ENCODE measurements at regions not wholly inside any gene's neighbourhood (a gene's known extent, or its start where the extent isn't known, plus 50 kb on each side); places are given as distances from the start of the nearest gene placed in this dataset.

GRCh38 chr6:37557645-37558114 is 58.0 kb upstream of the CCDC167 start:
- Histone ChIP-seq H4K20me1 (ENCODE audit: insufficient read depth, low read length) (no peaks in the 10 kb centered on the region), H3K27ac (ENCODE audit: low read depth, low read length, poor library complexity, severe bottlenecking) (no peak overlapping the region), H2AFZ (ENCODE audit: low read length) (no peak overlapping the region), H3K79me2 (ENCODE audit: insufficient read depth, low read length) (no peaks in the 10 kb centered on the region), H3K36me3 (ENCODE audit: insufficient read depth, low read length) (no peaks in the 10 kb centered on the region), H3K27me3 (ENCODE audit: insufficient read depth, low read length) (peaks cover 6% of the 10 kb centered on the region), H3K4me2 (ENCODE audit: low read length) (no peak overlapping the region), H3K9ac (ENCODE audit: low read length) (no peak overlapping the region), H3F3A (ENCODE audit: insufficient read depth, low read length) (no peaks in the 10 kb centered on the region), H3K4me3 (ENCODE audit: low read depth, low read length, poor library complexity, severe bottlenecking) (no peak overlapping the region), H3K9me2 (ENCODE audit: low read depth, low read length) (no peaks in the 10 kb centered on the region), H3K9me3 (ENCODE audit: low read length) (no peaks in the 10 kb centered on the region), H3K4me1 (ENCODE audit: insufficient read depth, low read length, severe bottlenecking) (no peaks in the 10 kb centered on the region)
- TF ChIP-seq EZH2 (IDR thresholded peaks at IDR 0.05; ENCODE audit: borderline replicate concordance, low read length) (no peak), CTCF (IDR thresholded peaks at IDR 0.05; ENCODE audit: low read length) (no peak)

DNA sequence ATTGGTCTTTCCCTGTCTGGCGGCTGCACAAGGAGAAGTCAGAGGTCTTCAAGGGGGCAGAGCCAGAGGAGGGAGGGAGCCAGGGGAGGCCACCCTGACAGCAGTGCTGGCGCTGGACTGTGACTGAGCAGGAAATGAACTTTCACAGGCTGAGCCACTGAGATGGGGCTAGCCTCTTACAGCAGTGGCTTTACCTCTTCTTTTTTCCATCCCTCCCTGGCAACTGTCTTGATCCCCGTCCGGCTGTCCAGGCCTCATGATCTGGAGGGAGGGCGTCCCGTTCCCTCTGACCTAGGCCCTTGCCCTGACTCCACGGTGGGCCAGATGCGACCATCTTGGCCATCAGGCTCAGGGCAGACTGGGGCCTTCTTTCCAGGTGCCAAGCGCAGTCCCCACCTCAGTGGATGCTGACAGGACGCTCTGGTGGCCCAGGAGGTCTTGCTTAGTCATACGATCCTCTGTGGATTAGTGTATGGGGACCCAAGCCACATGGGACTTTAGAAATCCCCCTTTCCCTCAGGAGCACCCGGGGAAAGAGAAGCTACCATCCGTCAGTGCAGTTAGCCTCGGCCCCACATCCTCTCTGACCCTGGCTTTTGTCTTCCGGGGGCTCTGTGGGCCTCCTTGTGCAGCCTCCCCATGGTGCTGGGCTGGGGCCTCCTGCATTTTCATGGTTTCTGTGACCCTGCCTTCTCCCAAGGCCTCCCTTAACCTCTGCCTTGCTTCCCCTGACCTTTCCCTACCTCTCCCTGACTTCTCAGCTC is 57.4 kb upstream of the CCDC167 start:
- no peak overlapping the region for H3K9ac ChIP-seq (ENCODE audit: low read length)
- no peaks in the 10 kb centered on the region for H3K9me3 ChIP-seq (ENCODE audit: low read length)
- H3F3A ChIP-seq (ENCODE audit: insufficient read depth, low read length): no peaks in the 10 kb centered on the region
- H3K4me3 ChIP-seq (ENCODE audit: low read depth, low read length, poor library complexity, severe bottlenecking): no peak overlapping the region
- no peaks in the 10 kb centered on the region for H3K79me2 ChIP-seq (ENCODE audit: insufficient read depth, low read length)
- H4K20me1 ChIP-seq (ENCODE audit: insufficient read depth, low read length): no peaks in the 10 kb centered on the region
- no peak overlapping the region for H3K4me2 ChIP-seq (ENCODE audit: low read length)
- no peak overlapping the region for H3K27ac ChIP-seq (ENCODE audit: low read depth, low read length, poor library complexity, severe bottlenecking)
- TF ChIP-seq CTCF (IDR thresholded peaks at IDR 0.05; ENCODE audit: low read length) (no peak), EZH2 (IDR thresholded peaks at IDR 0.05; ENCODE audit: borderline replicate concordance, low read length) (no peak)
- no peaks in the 10 kb centered on the region for H3K36me3 ChIP-seq (ENCODE audit: insufficient read depth, low read length)
- H3K4me1 ChIP-seq (ENCODE audit: insufficient read depth, low read length, severe bottlenecking): no peaks in the 10 kb centered on the region
- H3K27me3 ChIP-seq (ENCODE audit: insufficient read depth, low read length): peaks cover 6% of the 10 kb centered on the region
- H3K9me2 ChIP-seq (ENCODE audit: low read depth, low read length): no peaks in the 10 kb centered on the region
- no peak overlapping the region for H2AFZ ChIP-seq (ENCODE audit: low read length)

- no peaks in the 10 kb centered on the region for H4K20me1 ChIP-seq (ENCODE audit: insufficient read depth, low read length)
- no peak overlapping the region for H3K9ac ChIP-seq (ENCODE audit: low read length)
- H3K9me3 ChIP-seq (ENCODE audit: low read length): no peaks in the 10 kb centered on the region
- no peak overlapping the region for H3K27ac ChIP-seq (ENCODE audit: low read depth, low read length, poor library complexity, severe bottlenecking)
- no peak overlapping the region for H2AFZ ChIP-seq (ENCODE audit: low read length)
- H3K27me3 ChIP-seq (ENCODE audit: insufficient read depth, low read length): peaks cover 3% of the 10 kb centered on the region; the same call in 1 of the 2 replicates
- H3K36me3 ChIP-seq (ENCODE audit: insufficient read depth, low read length): no peaks in the 10 kb centered on the region
- no peak overlapping the region for H3K4me2 ChIP-seq (ENCODE audit: low read length)
- no peaks in the 10 kb centered on the region for H3K4me1 ChIP-seq (ENCODE audit: insufficient read depth, low read length, severe bottlenecking)
- no peaks in the 10 kb centered on the region for H3K9me2 ChIP-seq (ENCODE audit: low read depth, low read length)
- no peaks in the 10 kb centered on the region for H3K79me2 ChIP-seq (ENCODE audit: insufficient read depth, low read length)
- H3F3A ChIP-seq (ENCODE audit: insufficient read depth, low read length): no peaks in the 10 kb centered on the region
- H3K4me3 ChIP-seq (ENCODE audit: low read depth, low read length, poor library complexity, severe bottlenecking): no peak overlapping the region
- TF ChIP-seq CTCF (IDR thresholded peaks at IDR 0.05; ENCODE audit: low read length): no peak
- no peak for TF ChIP-seq EZH2 (IDR thresholded peaks at IDR 0.05; ENCODE audit: borderline replicate concordance, low read length)
These were observed 55.5 kb upstream of the CCDC167 start for GRCh38 chr6:37555040-37555781.
